B cell (primary cell): ENCODE measurements at regions not wholly inside any gene's neighbourhood (a gene's known extent, or its start where the extent isn't known, plus 50 kb on each side); places are given as distances from the start of the nearest gene placed in this dataset.

ENCODE experiments used
- CTCF ChIP-seq: fragments of 200-600 bp; IDR thresholded peaks from one replicate; pipeline ENCODE4 v1.8.0; 2022; ENCODE audit warnings: antibody characterized with exemption, mild to moderate bottlenecking
- EZH2 ChIP-seq: IDR thresholded peaks from 2 replicates; pipeline ENCODE4 v1.6.1; 2012; ENCODE audit warnings: borderline replicate concordance, low read depth, mild to moderate bottlenecking, moderate library complexity, low read length; ENCODE audit not compliant: insufficient read depth, poor library complexity, severe bottlenecking

GRCh38 chr9:88046542-88046941, 72.2 kb upstream of the CDK20 start:
- no peak for TF ChIP-seq CTCF
- no peak for TF ChIP-seq EZH2
